GM23248 (cell line): ENCODE measurements at regions not wholly inside any gene's neighbourhood (a gene's known extent, or its start where the extent isn't known, plus 50 kb on each side); places are given as distances from the start of the nearest gene placed in this dataset.

Source experiments
- DNase-seq: peaks from one replicate; pipeline ENCODE4 v3.0.0-alpha.2; 2015
- H2AFZ ChIP-seq: fragments of 200-600 bp; sonication (generic); 2 replicates; pipeline ENCODE4 v1.6.1; 2016; ENCODE audit warnings: antibody characterized with exemption
- H3F3A ChIP-seq: fragments of 200-600 bp; sonication (generic); 2 replicates; pipeline ENCODE4 v1.6.1; 2016; ENCODE audit warnings: mild to moderate bottlenecking, antibody characterized with exemption, mixed run types; ENCODE audit not compliant: insufficient read depth
- H3K27ac ChIP-seq: fragments of 200-600 bp; sonication (generic); 2 replicates; pipeline ENCODE4 v1.5.1; 2016; ENCODE audit warnings: mild to moderate bottlenecking
- H3K27me3 ChIP-seq: fragments of 200-600 bp; sonication (generic); replicated peaks from 2 replicates; pipeline ENCODE4 v1.6.1; 2016; ENCODE audit warnings: mild to moderate bottlenecking; ENCODE audit not compliant: insufficient read depth
- H3K36me3 ChIP-seq: fragments of 200-600 bp; sonication (generic); 2 replicates; pipeline ENCODE4 v1.6.1; 2016; ENCODE audit warnings: low read depth, mild to moderate bottlenecking
- H3K4me1 ChIP-seq: fragments of 200-600 bp; sonication (generic); 2 replicates; pipeline ENCODE4 v1.6.1; 2016; ENCODE audit warnings: mild to moderate bottlenecking; ENCODE audit not compliant: insufficient read depth
- H3K4me2 ChIP-seq: fragments of 200-600 bp; sonication (generic); one replicate; pipeline ENCODE4 v1.6.1; 2016; ENCODE audit warnings: mild to moderate bottlenecking; ENCODE audit not compliant: unreplicated experiment
- H3K4me3 ChIP-seq: fragments of 200-600 bp; sonication (generic); 2 replicates; pipeline ENCODE4 v1.5.1; 2016; ENCODE audit warnings: mild to moderate bottlenecking
- H3K79me2 ChIP-seq: fragments of 200-600 bp; sonication (generic); 2 replicates; pipeline ENCODE4 v1.6.1; 2016; ENCODE audit warnings: mild to moderate bottlenecking; ENCODE audit not compliant: insufficient read depth
- H3K9ac ChIP-seq: fragments of 200-600 bp; sonication (generic); 2 replicates; pipeline ENCODE4 v1.6.1; 2016; ENCODE audit warnings: mild to moderate bottlenecking
- H3K9me2 ChIP-seq: fragments of 200-600 bp; sonication (generic); 2 replicates; pipeline ENCODE4 v1.6.1; 2016; ENCODE audit warnings: mixed run types, mild to moderate bottlenecking, moderate library complexity; ENCODE audit not compliant: insufficient read depth
- H3K9me3 ChIP-seq: fragments of 200-600 bp; sonication (generic); one replicate; pipeline ENCODE4 v1.6.1; 2017; ENCODE audit warnings: low read depth
- H4K20me1 ChIP-seq: fragments of 200-600 bp; sonication (generic); 2 replicates; pipeline ENCODE4 v1.6.0; 2016; ENCODE audit not compliant: insufficient read depth
- EZH2 ChIP-seq: fragments of 200-600 bp; sonication (generic); IDR thresholded peaks from 2 replicates; pipeline ENCODE4 v1.6.1; 2018; ENCODE audit warnings: antibody characterized with exemption, mild to moderate bottlenecking; ENCODE audit not compliant: insufficient read depth, poor library complexity, severe bottlenecking
- EZH2phosphoT487 ChIP-seq: fragments of 200-600 bp; sonication (generic); IDR thresholded peaks from 2 replicates; pipeline ENCODE4 v1.6.1; 2018; ENCODE audit warnings: antibody characterized with exemption, moderate library complexity, mild to moderate bottlenecking, low read depth; ENCODE audit not compliant: insufficient read depth
- WGBS, 2 experiments: methylation state at CpG; one replicate each; pipeline ENCODE4 v1.1.6; 2015 to 2017; ENCODE audit warnings: low lambda C conversion rate in 2 of 2, low coverage in 1 of 2; ENCODE audit errors: missing lambda C conversion rate in 2 of 2; 5-methylcytosine and 5-hydroxymethylcytosine counted together
- in situ Hi-C: fragments of 300-500 bp; cut with MboI; formaldehyde crosslinking; loops from 2 replicates; pipeline ENCODE4 v1.15.0; 2020

GRCh38 chr1:29557701-29558600 is 321.6 kb downstream of the PTPRU start:
- Histone ChIP-seq H3K79me2 (no peaks in the 10 kb centered on the region), H2AFZ (no peak overlapping the region), H3K9me2 (no peaks in the 10 kb centered on the region), H3K9me3 (no peaks in the 10 kb centered on the region), H3K9ac (no peak overlapping the region), H4K20me1 (no peaks in the 10 kb centered on the region), H3K27me3 (no peaks in the 10 kb centered on the region; the same call in 1 of the 2 replicates), H3K27ac (no peak overlapping the region), H3K4me3 (no peak overlapping the region), H3F3A (no peaks in the 10 kb centered on the region), H3K36me3 (no peaks in the 10 kb centered on the region), H3K4me1 (no peaks in the 10 kb centered on the region), H3K4me2 (no peak overlapping the region)
- 69 to 71% methylated on average over 16 of the region's 16 CpGs for WGBS, 2 experiments
- no peak for DNase-seq
- in situ Hi-C loops: no loop called here
- TF ChIP-seq EZH2: no peak
- no peak for TF ChIP-seq EZH2phosphoT487

- H3K9me3 ChIP-seq: no peaks in the 10 kb centered on the region
Observed at GRCh38 chr1:29557066-29557465, 320.7 kb downstream of the PTPRU start.

GRCh38 chr1:29556657-29557056 is 320.3 kb downstream of the PTPRU start:
- no peak overlapping the region for H3K9ac ChIP-seq
- no peak overlapping the region for H3K4me2 ChIP-seq
- DNase-seq: no peak
- H3K4me3 ChIP-seq: no peak overlapping the region
- in situ Hi-C loops: no loop called here
- 62 to 71% methylated on average over 4 of the region's 4 CpGs for WGBS, 2 experiments
- no peak overlapping the region for H2AFZ ChIP-seq
- no peaks in the 10 kb centered on the region for H3K79me2 ChIP-seq
- no peaks in the 10 kb centered on the region for H4K20me1 ChIP-seq
- no peaks in the 10 kb centered on the region for H3F3A ChIP-seq
- H3K4me1 ChIP-seq: no peaks in the 10 kb centered on the region
- H3K9me3 ChIP-seq: no peaks in the 10 kb centered on the region
- no peaks in the 10 kb centered on the region for H3K9me2 ChIP-seq
- no peaks in the 10 kb centered on the region; the same call in 1 of the 2 replicates for H3K27me3 ChIP-seq
- H3K36me3 ChIP-seq: no peaks in the 10 kb centered on the region
- no peak overlapping the region for H3K27ac ChIP-seq
- no peak for TF ChIP-seq EZH2
- TF ChIP-seq EZH2phosphoT487: no peak

More at GRCh38 chr1:29557066-29557465, 320.7 kb downstream of the PTPRU start:
- H3K9me2 ChIP-seq: no peaks in the 10 kb centered on the region
- no peaks in the 10 kb centered on the region for H3K4me1 ChIP-seq
- no peak overlapping the region for H3K9ac ChIP-seq
- DNase-seq: no peak
- H3K27ac ChIP-seq: no peak overlapping the region
- no peaks in the 10 kb centered on the region for H3F3A ChIP-seq
- no peaks in the 10 kb centered on the region; the same call in 1 of the 2 replicates for H3K27me3 ChIP-seq
- TF ChIP-seq EZH2 (no peak), EZH2phosphoT487 (no peak)
- H3K4me3 ChIP-seq: no peak overlapping the region
- in situ Hi-C loops: no loop called here
- H3K79me2 ChIP-seq: no peaks in the 10 kb centered on the region
- H3K4me2 ChIP-seq: no peak overlapping the region
- no peak overlapping the region for H2AFZ ChIP-seq
- no peaks in the 10 kb centered on the region for H4K20me1 ChIP-seq
- WGBS, 2 experiments: 58 to 69% methylated on average over 5 of the region's 5 CpGs
- H3K36me3 ChIP-seq: no peaks in the 10 kb centered on the region

DNA sequence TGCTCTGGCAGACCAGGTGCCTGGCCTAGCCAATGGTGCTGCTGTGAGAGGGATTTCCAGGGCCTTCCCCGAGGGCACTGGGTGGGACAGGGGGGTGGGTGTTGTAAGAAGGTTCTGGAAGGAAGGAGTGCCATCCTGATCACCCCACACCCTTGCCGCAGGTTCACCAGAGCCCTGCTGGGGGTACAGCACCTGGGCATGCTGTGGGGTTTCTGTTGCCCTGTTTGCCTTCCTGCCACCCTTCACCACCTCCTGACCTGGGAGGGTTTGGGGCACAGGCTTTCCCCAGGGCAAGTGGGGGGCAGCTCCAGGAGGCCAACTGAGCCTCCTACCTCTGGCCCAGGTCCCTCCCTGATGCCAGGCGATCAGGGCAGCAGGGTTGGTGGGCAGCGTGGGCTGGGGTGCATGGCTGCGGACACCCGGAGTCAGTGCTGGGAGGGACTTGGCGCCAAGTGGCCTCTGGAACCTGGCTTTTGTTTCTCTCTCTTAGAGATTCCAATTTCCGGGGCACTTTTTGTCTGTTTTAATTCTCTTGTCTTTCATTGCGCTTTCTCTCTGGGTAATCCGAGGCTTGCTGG is 318.8 kb downstream of the PTPRU start:
- DNase-seq: no peak
- Histone ChIP-seq H3K4me2 (no peak overlapping the region), H3K9ac (no peak overlapping the region), H3K79me2 (no peaks in the 10 kb centered on the region), H3K4me1 (no peaks in the 10 kb centered on the region), H3K9me2 (no peaks in the 10 kb centered on the region), H3K4me3 (no peak overlapping the region), H3K9me3 (no peaks in the 10 kb centered on the region), H2AFZ (no peak overlapping the region), H3K27me3 (no peaks in the 10 kb centered on the region; the same call in 1 of the 2 replicates), H4K20me1 (no peaks in the 10 kb centered on the region), H3K27ac (no peak overlapping the region), H3F3A (no peaks in the 10 kb centered on the region), H3K36me3 (no peaks in the 10 kb centered on the region)
- WGBS, 2 experiments: 82 to 88% methylated on average over 9 of the region's 10 CpGs
- TF ChIP-seq EZH2: no peak
- TF ChIP-seq EZH2phosphoT487: no peak
- in situ Hi-C loops: no loop called here
